Keratinocyte (primary cell): ENCODE measurements at regions not wholly inside any gene's neighbourhood (a gene's known extent, or its start where the extent isn't known, plus 50 kb on each side); places are given as distances from the start of the nearest gene placed in this dataset.
"Not testable (repeated sequence)": the region's sequence is repeated elsewhere in the genome, so short reads cannot be mapped to it uniquely, and the experiment has no call there.

ENCODE experiments used
- DNase-seq: peaks from one replicate; pipeline ENCODE4 v3.0.0-alpha.2; 2011; ENCODE audit warnings: low read depth, missing footprints, low spot score
- FAIRE-seq: peaks from 2 replicates; lab custom pipeline; 2011; peaks lifted over from hg19 to GRCh38; lab: Jason Lieb, UNC
- H2AFZ ChIP-seq: 2 replicates; pipeline ENCODE4 v1.6.0; 2012; ENCODE audit warnings: low read length, control low read depth, inconsistent platforms; ENCODE audit not compliant: control insufficient read depth
- H3K27ac ChIP-seq: 2 replicates; pipeline ENCODE4 v1.5.1; 2011; ENCODE audit warnings: low read length; ENCODE audit not compliant: control insufficient read depth, insufficient read depth
- H3K27me3 ChIP-seq: 3 replicates; pipeline ENCODE4 v1.6.0; 2011; ENCODE audit warnings: low read length; ENCODE audit not compliant: control insufficient read depth, insufficient read depth; ENCODE audit errors: extremely low read depth
- H3K36me3 ChIP-seq, 2 experiments: 2 replicates in 1 of 2; 3 replicates in 1 of 2; pipeline ENCODE4 v1.5.1; 2011; ENCODE audit warnings: low read length in 2 of 2, mild to moderate bottlenecking in 1 of 2; ENCODE audit not compliant: control insufficient read depth in 2 of 2, insufficient read depth in 2 of 2; ENCODE audit errors: extremely low read depth in 1 of 2
- H3K4me1 ChIP-seq: 3 replicates; pipeline ENCODE4 v1.5.1; 2011; ENCODE audit warnings: low read length; ENCODE audit not compliant: control insufficient read depth, insufficient read depth; ENCODE audit errors: extremely low read depth
- H3K4me2 ChIP-seq: 3 replicates; pipeline ENCODE4 v1.6.0; 2011; ENCODE audit warnings: low read depth, low read length; ENCODE audit not compliant: control insufficient read depth, insufficient read depth; ENCODE audit errors: extremely low read depth
- H3K4me3 ChIP-seq, 3 experiments: fragments of 200-600 bp in 1 of 3; sonication (generic) in 1 of 3; 2 replicates in 2 of 3; 3 replicates in 1 of 3; pipeline ENCODE4 v1.5.1; 2011 to 2016; ENCODE audit warnings: low read length in 3 of 3, mild to moderate bottlenecking in 3 of 3, control low read depth in 2 of 3, inconsistent platforms in 1 of 3, low read depth in 1 of 3, mixed read lengths in 1 of 3, mixed run types in 1 of 3, moderate library complexity in 1 of 3; ENCODE audit not compliant: control insufficient read depth in 2 of 3, insufficient read depth in 2 of 3; ENCODE audit errors: extremely low read depth in 1 of 3
- H3K79me2 ChIP-seq: 2 replicates; pipeline ENCODE4 v1.6.0; 2012; ENCODE audit warnings: low read length; ENCODE audit not compliant: control insufficient read depth, insufficient read depth
- H3K9ac ChIP-seq: 3 replicates; pipeline ENCODE4 v1.6.0; 2011; ENCODE audit warnings: low read length; ENCODE audit not compliant: control insufficient read depth, insufficient read depth; ENCODE audit errors: extremely low read depth
- H3K9me1 ChIP-seq: 3 replicates; pipeline ENCODE4 v1.6.0; 2011; ENCODE audit warnings: low read length; ENCODE audit not compliant: control insufficient read depth, insufficient read depth; ENCODE audit errors: extremely low read depth
- H3K9me3 ChIP-seq: 2 replicates; pipeline ENCODE4 v1.5.1; 2012; ENCODE audit warnings: low read depth, low read length; ENCODE audit not compliant: control insufficient read depth
- H4K20me1 ChIP-seq: 3 replicates; pipeline ENCODE4 v1.6.0; 2011; ENCODE audit warnings: low read length; ENCODE audit not compliant: control insufficient read depth, insufficient read depth; ENCODE audit errors: extremely low read depth
- EZH2 ChIP-seq: IDR thresholded peaks from one replicate; pipeline ENCODE4 v1.6.1; 2012; ENCODE audit warnings: inconsistent platforms, mild to moderate bottlenecking, low read length, moderate library complexity
- dilution Hi-C: fragments of 300-500 bp; cut with MboI; formaldehyde crosslinking; loops from one replicate; pipeline ENCODE4 v1.7.0; 2020; ENCODE audit warnings: low sequenced_read_pairs; ENCODE audit not compliant: extremely low pct_ligation_motif_present
- TF ChIP-seq, protein P1 (sequence below), 3 experiments: IDR thresholded peaks in 1 of 3; conservative IDR thresholded peaks in 1 of 3; optimal IDR thresholded peaks in 1 of 3; 2 replicates in 2 of 3; 3 replicates in 1 of 3; pipeline versions ENCODE3 to v1.5.1; 2011; ENCODE audit warnings: low read length in 3 of 3, mild to moderate bottlenecking in 3 of 3, moderate library complexity in 2 of 3, control low read depth in 1 of 3, inconsistent platforms in 1 of 3; ENCODE audit not compliant: insufficient read depth in 2 of 3; ENCODE audit errors: extremely low read depth in 1 of 3

DNA sequence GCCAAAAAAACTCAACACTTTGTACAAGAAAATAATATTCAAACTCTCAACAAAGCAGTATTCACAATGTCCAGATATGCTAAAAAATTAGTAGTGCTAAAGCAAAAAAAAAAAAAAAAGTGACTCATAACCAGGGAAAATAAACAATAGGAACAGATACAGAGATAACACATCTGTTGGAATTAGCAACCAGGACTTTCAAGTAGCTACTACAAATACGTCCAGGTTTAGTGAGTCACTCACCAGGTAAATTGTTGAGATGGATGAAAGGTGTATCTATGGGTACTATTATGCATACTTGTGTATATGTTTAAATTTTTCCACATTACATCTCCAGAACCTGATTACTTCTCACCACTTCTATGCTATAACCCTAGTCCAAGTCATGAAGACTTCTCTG lies 144.8 kb upstream of the SLC35F3 start:
- Histone ChIP-seq H3K4me2 (no peak overlapping the region), H3K9me3 (no peaks in the 10 kb centered on the region), H3K27me3 (peaks cover 16% of the 10 kb centered on the region), H3K79me2 (no peaks in the 10 kb centered on the region), H3K9ac (no peak overlapping the region), H3K4me3 (no peak overlapping the region), H3K9me1 (no peaks in the 10 kb centered on the region), H3K27ac (no peak overlapping the region), H4K20me1 (no peaks in the 10 kb centered on the region), H2AFZ (no peak overlapping the region), H3K4me1 (no peaks in the 10 kb centered on the region), H3K36me3 (no peaks in the 10 kb centered on the region)
- no peak for TF ChIP-seq EZH2
- no peak for DNase-seq
- FAIRE-seq = no peak
- dilution Hi-C loops = no loop called here

DNA sequence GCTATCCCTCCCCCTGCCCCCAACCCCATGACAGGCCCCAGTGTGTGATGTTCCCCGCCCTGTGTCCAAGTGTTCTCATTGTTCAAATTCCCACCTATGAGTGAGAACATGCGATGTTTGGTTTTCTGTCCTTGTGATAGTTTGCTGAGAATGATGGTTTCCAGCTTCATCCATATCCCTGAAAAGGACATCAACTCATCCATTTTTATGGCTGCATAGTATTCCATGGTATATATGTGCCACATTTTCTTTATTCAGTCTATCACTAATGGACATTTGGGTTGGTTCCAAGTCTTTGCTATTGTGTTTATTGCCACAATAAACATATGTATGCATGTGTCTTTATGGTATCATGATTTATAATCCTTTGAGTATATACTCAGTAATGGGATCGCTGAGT lies 140.2 kb upstream of the SLC35F3 start:
- H3K4me3 ChIP-seq, H3K9me3 ChIP-seq, H3K36me3 ChIP-seq, H3K9me1 ChIP-seq, H3K27me3 ChIP-seq, FAIRE-seq, H3K27ac ChIP-seq, H3K4me2 ChIP-seq, H3K79me2 ChIP-seq, H4K20me1 ChIP-seq, H3K9ac ChIP-seq, DNase-seq, H2AFZ ChIP-seq, dilution Hi-C loops, H3K4me1 ChIP-seq: not testable (repeated sequence)

DNA sequence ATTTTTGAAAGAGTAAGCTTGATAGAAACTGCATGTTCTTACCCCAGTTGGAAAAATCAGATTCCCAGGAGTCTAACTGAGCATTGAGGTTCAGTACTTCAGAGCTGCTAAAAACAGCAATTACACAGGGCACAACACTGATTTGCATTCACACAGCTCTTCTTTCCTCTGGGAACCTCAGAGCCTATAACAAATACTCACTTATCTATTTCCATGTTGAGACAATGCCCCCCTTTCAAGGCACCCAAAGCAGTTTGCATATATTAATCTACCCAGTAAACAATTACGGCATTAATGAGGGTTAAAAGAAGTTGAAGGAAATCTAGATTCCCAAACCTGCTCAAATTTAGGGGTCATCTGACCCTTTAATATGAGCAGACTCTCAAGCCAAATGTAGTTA lies 126.9 kb upstream of the SLC35F3 start:
- no peaks in the 10 kb centered on the region for H3K27me3 ChIP-seq
- no peaks in the 10 kb centered on the region for H3K36me3 ChIP-seq
- H3K4me1 ChIP-seq = no peaks in the 10 kb centered on the region
- TF ChIP-seq, protein P1, sequence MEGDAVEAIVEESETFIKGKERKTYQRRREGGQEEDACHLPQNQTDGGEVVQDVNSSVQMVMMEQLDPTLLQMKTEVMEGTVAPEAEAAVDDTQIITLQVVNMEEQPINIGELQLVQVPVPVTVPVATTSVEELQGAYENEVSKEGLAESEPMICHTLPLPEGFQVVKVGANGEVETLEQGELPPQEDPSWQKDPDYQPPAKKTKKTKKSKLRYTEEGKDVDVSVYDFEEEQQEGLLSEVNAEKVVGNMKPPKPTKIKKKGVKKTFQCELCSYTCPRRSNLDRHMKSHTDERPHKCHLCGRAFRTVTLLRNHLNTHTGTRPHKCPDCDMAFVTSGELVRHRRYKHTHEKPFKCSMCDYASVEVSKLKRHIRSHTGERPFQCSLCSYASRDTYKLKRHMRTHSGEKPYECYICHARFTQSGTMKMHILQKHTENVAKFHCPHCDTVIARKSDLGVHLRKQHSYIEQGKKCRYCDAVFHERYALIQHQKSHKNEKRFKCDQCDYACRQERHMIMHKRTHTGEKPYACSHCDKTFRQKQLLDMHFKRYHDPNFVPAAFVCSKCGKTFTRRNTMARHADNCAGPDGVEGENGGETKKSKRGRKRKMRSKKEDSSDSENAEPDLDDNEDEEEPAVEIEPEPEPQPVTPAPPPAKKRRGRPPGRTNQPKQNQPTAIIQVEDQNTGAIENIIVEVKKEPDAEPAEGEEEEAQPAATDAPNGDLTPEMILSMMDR (optimal IDR thresholded peaks at IDR 0.05 in 1 of 3, IDR thresholded peaks at IDR 0.05 in 1 of 3, conservative IDR thresholded peaks at IDR 0.05 in 1 of 3; ENCODE audit: extremely low read depth in 1 of 3, insufficient read depth in 2 of 3, low read length in 3 of 3) = no peak
- no peak for TF ChIP-seq EZH2
- H3K79me2 ChIP-seq = no peaks in the 10 kb centered on the region
- FAIRE-seq (no peak), DNase-seq (no peak)
- dilution Hi-C loops = no loop called here
- H3K4me2 ChIP-seq = no peak overlapping the region
- H4K20me1 ChIP-seq = no peaks in the 10 kb centered on the region
- no peaks in the 10 kb centered on the region for H3K9me1 ChIP-seq
- H3K27ac ChIP-seq = no peak overlapping the region
- H3K9ac ChIP-seq = no peak overlapping the region
- no peak overlapping the region for H2AFZ ChIP-seq
- no peaks in the 10 kb centered on the region for H3K9me3 ChIP-seq
- no peak overlapping the region for H3K4me3 ChIP-seq
